MCF 10A (cell line): ENCODE measurements at regions not wholly inside any gene's neighbourhood (a gene's known extent, or its start where the extent isn't known, plus 50 kb on each side); places are given as distances from the start of the nearest gene placed in this dataset.

ENCODE experiments used
- BruUV-seq: library from RNA; stranded (reverse); fragments of 400-500 nt; replicated peaks from 2 replicates; lab custom pipeline; 2021; lab: Mats Ljungman, UMichigan
- CTCF ChIA-PET: fragments of 300-600 bp; sonication (Branson Sonifier 250); formaldehyde crosslinking; extraction: SDS; loops from one replicate; lab custom pipeline; 2021; ENCODE audit warnings: antibody characterized with exemption, inconsistent platforms; lab: Yijun Ruan, JAX
- POLR2A ChIA-PET: fragments of 300-600, 350-650 bp; sonication (Branson Sonifier 250); formaldehyde crosslinking; extraction: SDS; loops from one replicate; lab custom pipeline; 2020; ENCODE audit warnings: antibody characterized with exemption, inconsistent platforms; lab: Yijun Ruan, JAX
- DNase-seq: peaks from one replicate; pipeline ENCODE4 v3.0.0-alpha.2; 2018; ENCODE audit not compliant: unreplicated experiment
- H3K27ac Mint-ChIP-seq: one replicate; pipeline ENCODE4 v1.8.0; 2022; ENCODE audit warnings: mild to moderate bottlenecking, low read depth, mixed read lengths; ENCODE audit not compliant: unreplicated experiment
- H3K27me3 Mint-ChIP-seq: one replicate; pipeline ENCODE4 v1.8.0; 2022; ENCODE audit warnings: mixed read lengths; ENCODE audit not compliant: insufficient read depth, unreplicated experiment
- H3K36me3 Mint-ChIP-seq: one replicate; pipeline ENCODE4 v1.8.0; 2022; ENCODE audit warnings: mild to moderate bottlenecking, moderate library complexity, mixed read lengths; ENCODE audit not compliant: insufficient read depth, unreplicated experiment
- H3K4me1 Mint-ChIP-seq: one replicate; pipeline ENCODE4 v1.8.0; 2022; ENCODE audit warnings: mixed read lengths; ENCODE audit not compliant: insufficient read depth, unreplicated experiment
- H3K4me3 Mint-ChIP-seq: one replicate; pipeline ENCODE4 v1.8.0; 2022; ENCODE audit warnings: mild to moderate bottlenecking, moderate library complexity, mixed read lengths; ENCODE audit not compliant: unreplicated experiment
- H3K9me3 Mint-ChIP-seq: one replicate; pipeline ENCODE4 v1.8.0; 2022; ENCODE audit warnings: mixed read lengths; ENCODE audit not compliant: unreplicated experiment
- CTCF ChIP-seq: fragments of 200-600 bp; IDR thresholded peaks from one replicate; pipeline ENCODE4 v1.8.0; 2022; ENCODE audit warnings: antibody characterized with exemption, mild to moderate bottlenecking; ENCODE audit not compliant: unreplicated experiment
- intact Hi-C: fragments of 100-400 bp; cut with micrococcal nuclease; formaldehyde crosslinking; loops from 2 replicates; pipeline ENCODE4 v1.14.1; 2022

GRCh38 chr4:110816367-110816766 is 193.5 kb upstream of the PITX2 start:
- DNase-seq: no peak
- Mint-ChIP-seq H3K27ac (no peak overlapping the region), H3K4me3 (no peak overlapping the region), H3K4me1 (no peaks in the 10 kb centered on the region), H3K36me3 (no peaks in the 10 kb centered on the region), H3K9me3 (no peaks in the 10 kb centered on the region), H3K27me3 (peaks cover 59% of the 10 kb centered on the region)
- ChIA-PET POLR2A (no interaction called here), CTCF (no interaction called here)
- BruUV-seq: no TSS peak
- no peak for TF ChIP-seq CTCF
- intact Hi-C loops: no loop called here

GRCh38 chr4:110821186-110821585 is 198.3 kb upstream of the PITX2 start:
- no peak for DNase-seq
- no TSS peak for BruUV-seq
- Mint-ChIP-seq H3K27ac (no peak overlapping the region), H3K4me3 (no peak overlapping the region), H3K36me3 (no peaks in the 10 kb centered on the region), H3K27me3 (peaks cover 42% of the 10 kb centered on the region), H3K4me1 (no peaks in the 10 kb centered on the region), H3K9me3 (no peaks in the 10 kb centered on the region)
- intact Hi-C loops: no loop called here
- no peak for TF ChIP-seq CTCF
- ChIA-PET CTCF (no interaction called here), POLR2A (no interaction called here)

GRCh38 chr4:110823251-110823650 is 200.4 kb upstream of the PITX2 start:
- POLR2A ChIA-PET: interaction anchor here (0.6 to 0.9 kb wide), 2 partner anchors 12 to 207 kb away, joined by 3 read pairs; no protein-coding TSS in a partner anchor
- CTCF ChIA-PET: no interaction called here
- Mint-ChIP-seq H3K27ac (no peak overlapping the region), H3K36me3 (no peaks in the 10 kb centered on the region), H3K4me3 (no peak overlapping the region), H3K27me3 (peaks cover 27% of the 10 kb centered on the region), H3K9me3 (no peaks in the 10 kb centered on the region), H3K4me1 (no peaks in the 10 kb centered on the region)
- DNase-seq: peak; percentile 53
- intact Hi-C loops: no loop called here
- no TSS peak for BruUV-seq
- no peak for TF ChIP-seq CTCF

GRCh38 chr4:110824344-110824743 is 201.5 kb upstream of the PITX2 start:
- TF ChIP-seq CTCF: no peak
- Mint-ChIP-seq H3K4me1 (no peaks in the 10 kb centered on the region), H3K9me3 (no peaks in the 10 kb centered on the region), H3K36me3 (no peaks in the 10 kb centered on the region), H3K27me3 (peaks cover 19% of the 10 kb centered on the region), H3K27ac (no peak overlapping the region), H3K4me3 (no peak overlapping the region)
- ChIA-PET POLR2A (no interaction called here), CTCF (interaction anchor here (0.6 to 0.7 kb wide), 2 partner anchors 190 to 528 kb away, joined by 3 read pairs; no protein-coding TSS in a partner anchor)
- DNase-seq: no peak
- BruUV-seq: no TSS peak
- intact Hi-C loops: no loop called here
